Left cardiac atrium (tissue), 4 donors: ENCODE measurements at regions not wholly inside any gene's neighbourhood (a gene's known extent, or its start where the extent isn't known, plus 50 kb on each side); places are given as distances from the start of the nearest gene placed in this dataset.

Source experiments
- ATAC-seq, 2 donors: fragments of 200-7000 bp; cut with Tn5 transposase; one replicate each; pipeline ENCODE4 v1.9.1; 2020; ENCODE audit warnings: mild to moderate bottlenecking in 2 of 2, moderate library complexity in 2 of 2
- DNase-seq: peaks from one replicate; pipeline ENCODE4 v3.0.0-alpha.2; 2020
- intact Hi-C, 2 donors: fragments of 100-400 bp; cut with DNase I; formaldehyde crosslinking; loops; one replicate each; pipeline versions ENCODE4 v1.14.1 to v1.15.1; 2022 to 2023
- microRNA-seq, 2 donors: library from miRNA; unstranded; fragments of <30 nt; microRNA quantifications; one replicate each; pipeline ENCODE4 v1.2.0, GENCODE V29; 2020
- donor health status: DM: no; HTN: yes; CAD: no.
- donor health status: DM: no; HTN: yes; CAD: no; lungs with severe emphysema.
- donor health status: DM: yes; HTN: yes; CAD: no.
- donor health status: Dilated cardiomyopathy.

- intact Hi-C loops, result no loop called here
- ATAC-seq (no peak), DNase-seq (no peak)
These were observed 56.0 kb upstream of the GALNT18 start for GRCh38 chr11:11677672-11678356.

DNA sequence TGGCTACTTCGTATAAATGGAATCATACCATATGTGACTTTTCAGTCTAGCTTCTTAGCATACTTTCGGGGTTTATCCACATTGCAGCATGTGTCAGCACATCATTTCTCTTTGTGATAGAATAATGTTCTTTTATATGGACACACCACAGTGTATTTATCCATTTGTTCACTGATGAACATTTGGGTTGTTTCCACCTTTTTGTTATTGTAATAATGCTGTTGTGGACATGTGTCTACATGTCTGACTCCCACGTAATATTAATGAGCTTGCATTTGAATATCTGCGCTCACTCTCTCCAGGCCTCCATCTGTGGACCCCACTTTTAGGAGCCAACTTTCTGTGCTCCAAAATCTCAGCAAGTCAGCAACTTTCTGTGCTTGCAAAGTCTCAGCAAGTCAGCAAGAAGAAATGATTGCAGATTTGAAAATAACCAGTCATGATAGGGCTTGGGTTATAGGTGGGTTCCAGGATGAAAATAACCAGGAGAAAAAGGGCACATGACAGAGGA, 53.9 kb upstream of the GALNT18 start:
- intact Hi-C loops, result no loop called here
- DNase-seq (no peak), ATAC-seq (no peak)

DNA sequence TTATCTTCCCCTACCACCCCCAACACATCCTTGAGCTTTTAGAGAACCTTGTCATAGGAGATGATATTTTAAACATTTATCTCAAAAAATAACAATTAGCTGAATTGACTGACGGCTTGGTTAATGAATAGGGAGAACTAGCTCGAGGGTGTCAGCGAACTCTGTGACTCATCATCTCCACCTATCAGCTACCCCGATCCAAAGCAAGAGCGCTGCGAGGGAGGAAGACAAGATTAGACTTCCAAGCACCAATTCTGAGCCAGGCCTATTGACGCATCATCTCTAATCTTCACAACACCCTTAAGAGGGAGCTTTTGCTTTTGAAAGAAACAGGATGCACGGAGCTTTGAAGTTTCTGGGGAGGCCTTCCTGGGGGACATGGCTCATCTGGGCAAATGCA, 51.0 kb upstream of the GALNT18 start:
- DNase-seq (peak; percentile 33), ATAC-seq (peak; percentile 50 to 95)
- intact Hi-C loops, result no loop called here

DNA sequence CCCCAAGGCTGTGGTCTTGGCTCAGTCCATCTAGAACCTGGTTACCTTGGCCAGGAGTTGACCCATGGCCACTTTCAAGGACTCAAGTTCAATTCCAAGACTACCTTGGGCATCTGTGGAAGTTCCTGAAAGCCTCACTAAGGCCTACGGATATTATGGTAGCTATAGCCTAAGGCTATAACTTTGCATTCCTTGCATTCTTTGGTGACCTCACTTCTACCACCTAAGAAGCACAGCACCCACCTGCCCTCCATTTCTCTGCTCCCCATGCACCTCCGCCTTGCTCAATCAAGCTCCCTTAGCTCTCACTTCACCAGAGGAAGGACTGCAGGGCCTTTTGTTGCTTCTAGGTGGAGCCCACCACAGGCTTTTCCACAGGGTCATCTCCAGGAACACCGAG, 50.3 kb upstream of the GALNT18 start:
- intact Hi-C loops, result no loop called here
- ATAC-seq (no peak), DNase-seq (no peak)

Small RNAs in the stretch of these regions (microRNA-seq; reads per million reads assigned to microRNA genes)
- gene MIR8070, result 0 reads per million in 2 donors
